ENCODE measurements at regions not wholly inside any gene's neighbourhood (a gene's known extent, or its start where the extent isn't known, plus 50 kb on each side); places are given as distances from the start of the nearest gene placed in this dataset.

DNA sequence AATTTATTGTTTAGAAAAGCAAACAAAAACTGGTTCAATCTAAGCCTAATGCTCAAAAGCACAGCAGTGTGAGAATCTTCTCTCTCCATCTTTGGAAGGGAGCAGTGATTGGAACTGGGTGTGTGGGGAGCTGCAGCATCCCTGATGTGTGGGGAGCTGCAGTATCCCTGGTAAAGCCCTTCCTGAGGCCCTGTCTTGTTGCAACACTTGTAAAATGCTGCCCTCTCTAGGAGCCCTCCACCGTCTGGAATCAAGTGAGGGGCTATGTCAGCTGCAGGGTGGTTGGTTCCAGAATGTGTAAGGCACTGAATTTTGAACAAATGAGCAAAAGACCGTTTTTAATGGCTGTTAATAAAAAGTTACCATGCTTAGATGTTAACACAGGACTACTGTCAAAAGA is 147.7 kb upstream of the RAB12 start:
- H3K4me3 ChIP-seq (ENCODE audit: low read depth in 2 of 2, low read length in 2 of 2) = no peak overlapping the region
- CTCF ChIA-PET = no interaction called here
- no peaks in the 10 kb centered on the region for H3K27me3 ChIP-seq (ENCODE audit: control insufficient read depth, insufficient read depth, low read length)
- POLR2A ChIA-PET = no interaction called here
- H3K36me3 ChIP-seq (ENCODE audit: control insufficient read depth, insufficient read depth, low read length) = no peaks in the 10 kb centered on the region
- no peak for DNase-seq (ENCODE audit: low read depth, low spot score)
- no TSS peak for BruUV-seq (replicated peaks)
- H3K4me1 ChIP-seq (ENCODE audit: control insufficient read depth, insufficient read depth, low read length) = no peaks in the 10 kb centered on the region
- intact Hi-C loops (cut with micrococcal nuclease; ENCODE audit: unreplicated experiment) (no loop called here), in situ Hi-C loops (cut with HindIII; ENCODE audit: low pct_unique_long_range_greater_than_20kb, low sequenced_read_pairs) (no loop called here)
- no peak overlapping the region for H3K27ac ChIP-seq (ENCODE audit: low read length)
- no peaks in the 10 kb centered on the region for H3K9me3 ChIP-seq (ENCODE audit: control insufficient read depth, insufficient read depth, low read depth, low read length)
- no peak for ATAC-seq
- TF ChIP-seq, protein P1, sequence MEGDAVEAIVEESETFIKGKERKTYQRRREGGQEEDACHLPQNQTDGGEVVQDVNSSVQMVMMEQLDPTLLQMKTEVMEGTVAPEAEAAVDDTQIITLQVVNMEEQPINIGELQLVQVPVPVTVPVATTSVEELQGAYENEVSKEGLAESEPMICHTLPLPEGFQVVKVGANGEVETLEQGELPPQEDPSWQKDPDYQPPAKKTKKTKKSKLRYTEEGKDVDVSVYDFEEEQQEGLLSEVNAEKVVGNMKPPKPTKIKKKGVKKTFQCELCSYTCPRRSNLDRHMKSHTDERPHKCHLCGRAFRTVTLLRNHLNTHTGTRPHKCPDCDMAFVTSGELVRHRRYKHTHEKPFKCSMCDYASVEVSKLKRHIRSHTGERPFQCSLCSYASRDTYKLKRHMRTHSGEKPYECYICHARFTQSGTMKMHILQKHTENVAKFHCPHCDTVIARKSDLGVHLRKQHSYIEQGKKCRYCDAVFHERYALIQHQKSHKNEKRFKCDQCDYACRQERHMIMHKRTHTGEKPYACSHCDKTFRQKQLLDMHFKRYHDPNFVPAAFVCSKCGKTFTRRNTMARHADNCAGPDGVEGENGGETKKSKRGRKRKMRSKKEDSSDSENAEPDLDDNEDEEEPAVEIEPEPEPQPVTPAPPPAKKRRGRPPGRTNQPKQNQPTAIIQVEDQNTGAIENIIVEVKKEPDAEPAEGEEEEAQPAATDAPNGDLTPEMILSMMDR (IDR thresholded peaks at IDR 0.05) = no peak
- TF ChIP-seq SIN3A (IDR thresholded peaks at IDR 0.05; ENCODE audit: borderline replicate concordance, insufficient read depth, low read depth, low read length) = no peak
- no peak for TF ChIP-seq TCF7L2 (IDR thresholded peaks at IDR 0.05; ENCODE audit: low read depth, low read length)
- TF ChIP-seq POLR2AphosphoS5 (IDR thresholded peaks at IDR 0.05; ENCODE audit: low read depth, low read length) = no peak
- TF ChIP-seq, protein P2, sequence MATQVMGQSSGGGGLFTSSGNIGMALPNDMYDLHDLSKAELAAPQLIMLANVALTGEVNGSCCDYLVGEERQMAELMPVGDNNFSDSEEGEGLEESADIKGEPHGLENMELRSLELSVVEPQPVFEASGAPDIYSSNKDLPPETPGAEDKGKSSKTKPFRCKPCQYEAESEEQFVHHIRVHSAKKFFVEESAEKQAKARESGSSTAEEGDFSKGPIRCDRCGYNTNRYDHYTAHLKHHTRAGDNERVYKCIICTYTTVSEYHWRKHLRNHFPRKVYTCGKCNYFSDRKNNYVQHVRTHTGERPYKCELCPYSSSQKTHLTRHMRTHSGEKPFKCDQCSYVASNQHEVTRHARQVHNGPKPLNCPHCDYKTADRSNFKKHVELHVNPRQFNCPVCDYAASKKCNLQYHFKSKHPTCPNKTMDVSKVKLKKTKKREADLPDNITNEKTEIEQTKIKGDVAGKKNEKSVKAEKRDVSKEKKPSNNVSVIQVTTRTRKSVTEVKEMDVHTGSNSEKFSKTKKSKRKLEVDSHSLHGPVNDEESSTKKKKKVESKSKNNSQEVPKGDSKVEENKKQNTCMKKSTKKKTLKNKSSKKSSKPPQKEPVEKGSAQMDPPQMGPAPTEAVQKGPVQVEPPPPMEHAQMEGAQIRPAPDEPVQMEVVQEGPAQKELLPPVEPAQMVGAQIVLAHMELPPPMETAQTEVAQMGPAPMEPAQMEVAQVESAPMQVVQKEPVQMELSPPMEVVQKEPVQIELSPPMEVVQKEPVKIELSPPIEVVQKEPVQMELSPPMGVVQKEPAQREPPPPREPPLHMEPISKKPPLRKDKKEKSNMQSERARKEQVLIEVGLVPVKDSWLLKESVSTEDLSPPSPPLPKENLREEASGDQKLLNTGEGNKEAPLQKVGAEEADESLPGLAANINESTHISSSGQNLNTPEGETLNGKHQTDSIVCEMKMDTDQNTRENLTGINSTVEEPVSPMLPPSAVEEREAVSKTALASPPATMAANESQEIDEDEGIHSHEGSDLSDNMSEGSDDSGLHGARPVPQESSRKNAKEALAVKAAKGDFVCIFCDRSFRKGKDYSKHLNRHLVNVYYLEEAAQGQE (IDR thresholded peaks at IDR 0.05; ENCODE audit: insufficient read depth in 1 of 2, low read depth in 2 of 2, low read length in 1 of 2) = no peak

DNA sequence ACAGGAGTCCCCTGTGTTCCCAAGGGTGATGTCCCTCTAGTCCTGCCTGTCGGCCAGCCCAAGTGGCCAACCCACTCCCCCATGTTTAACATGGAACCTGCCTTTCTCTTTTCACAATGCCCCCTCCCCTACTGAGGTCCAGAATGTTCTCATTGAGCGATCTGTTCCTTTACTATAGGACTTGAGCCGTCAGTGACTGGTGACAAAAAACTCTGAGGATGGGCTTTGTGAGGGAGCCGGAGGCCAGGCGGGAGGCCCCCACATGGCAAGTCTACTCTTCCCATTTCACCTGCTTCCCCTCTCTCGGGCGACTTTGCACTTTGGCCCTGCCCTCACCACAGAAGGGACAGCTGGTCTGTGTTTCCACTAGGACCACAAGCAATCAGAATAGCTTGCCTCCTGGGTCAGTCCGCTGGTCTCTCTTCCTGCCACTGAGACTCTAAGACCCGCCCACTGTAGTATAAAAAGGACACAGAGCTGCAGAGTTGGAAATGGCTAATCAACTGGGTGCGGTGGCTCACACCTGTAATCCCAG is 146.5 kb upstream of the RAB12 start:
- H3K9me3 ChIP-seq (ENCODE audit: control insufficient read depth, insufficient read depth, low read depth, low read length) = no peaks in the 10 kb centered on the region
- DNase-seq (ENCODE audit: low read depth, low spot score) = no peak
- in situ Hi-C loops (cut with HindIII; ENCODE audit: low pct_unique_long_range_greater_than_20kb, low sequenced_read_pairs) = no loop called here
- H3K27ac ChIP-seq (ENCODE audit: low read length) = no peak overlapping the region
- ChIA-PET POLR2A (no interaction called here), CTCF (no interaction called here)
- intact Hi-C loops (cut with micrococcal nuclease; ENCODE audit: unreplicated experiment) = no loop called here
- ATAC-seq = no peak
- H3K27me3 ChIP-seq (ENCODE audit: control insufficient read depth, insufficient read depth, low read length) = no peaks in the 10 kb centered on the region
- no TSS peak for BruUV-seq (replicated peaks)
- no peak overlapping the region for H3K4me3 ChIP-seq (ENCODE audit: low read depth in 2 of 2, low read length in 2 of 2)
- H3K36me3 ChIP-seq (ENCODE audit: control insufficient read depth, insufficient read depth, low read length) = no peaks in the 10 kb centered on the region
- no peaks in the 10 kb centered on the region for H3K4me1 ChIP-seq (ENCODE audit: control insufficient read depth, insufficient read depth, low read length)
- TF ChIP-seq SIN3A (IDR thresholded peaks at IDR 0.05; ENCODE audit: borderline replicate concordance, insufficient read depth, low read depth, low read length) (no peak), TCF7L2 (IDR thresholded peaks at IDR 0.05; ENCODE audit: low read depth, low read length) (no peak), POLR2AphosphoS5 (IDR thresholded peaks at IDR 0.05; ENCODE audit: low read depth, low read length) (no peak)
- TF ChIP-seq, protein P2 (IDR thresholded peaks at IDR 0.05; ENCODE audit: insufficient read depth in 1 of 2, low read depth in 2 of 2, low read length in 1 of 2) = no peak
- TF ChIP-seq, protein P1 (IDR thresholded peaks at IDR 0.05) = no peak
